ENCODE measurements at regions not wholly inside any gene's neighbourhood (a gene's known extent, or its start where the extent isn't known, plus 50 kb on each side); places are given as distances from the start of the nearest gene placed in this dataset.
"Not testable (repeated sequence)": the region's sequence is repeated elsewhere in the genome, so short reads cannot be mapped to it uniquely, and the experiment has no call there.

GRCh38 chr6:156191895-156192294 lies 585.3 kb upstream of the ARID1B start:
- Histone ChIP-seq H3K27me3 (ENCODE audit: insufficient read depth, low read length) (no peaks in the 10 kb centered on the region), H3K9me3 (ENCODE audit: control insufficient read depth in 1 of 2, insufficient read depth in 1 of 2, low read depth in 1 of 2, low read length in 2 of 2) (no peaks in the 10 kb centered on the region), H3K27ac (ENCODE audit: low read depth, low read length) (no peak overlapping the region), H3K4me1 (ENCODE audit: control insufficient read depth in 1 of 2, insufficient read depth in 2 of 2, low read length in 2 of 2) (no peaks in the 10 kb centered on the region), H4K20me1 (ENCODE audit: insufficient read depth) (no peaks in the 10 kb centered on the region; the same call in 1 of the 2 replicates), H3K4me3 (replicated peaks in 1 of 2; ENCODE audit: low read depth in 1 of 2, low read length in 2 of 2) (no peak overlapping the region), H3K36me3 (ENCODE audit: control insufficient read depth in 1 of 2, insufficient read depth in 2 of 2, low read length in 2 of 2) (no peaks in the 10 kb centered on the region), H3K9ac (ENCODE audit: low read length) (no peak overlapping the region), H3K9me2 (ENCODE audit: insufficient read depth) (no peaks in the 10 kb centered on the region), H3K4me2 (ENCODE audit: low read length) (no peak overlapping the region), H3K79me2 (ENCODE audit: insufficient read depth, low read length) (no peaks in the 10 kb centered on the region), H2AFZ (ENCODE audit: low read depth, low read length, poor library complexity, severe bottlenecking) (no peak overlapping the region)
- ChIA-PET CTCF (no interaction called here), POLR2A (no interaction called here), RAD21 (ENCODE audit: low non-redundant PET in 1 of 2, low total read pairs in 2 of 2, uncharacterized antibody in 2 of 2, unreplicated experiment in 2 of 2) (no interaction called here)
- BruUV-seq (replicated peaks): no TSS peak
- intact Hi-C loops (cut with micrococcal nuclease): no loop called here
- TF ChIP-seq SRF (IDR thresholded peaks at IDR 0.05; ENCODE audit: low read depth) (no peak), TCF7L2 (IDR thresholded peaks at IDR 0.05; ENCODE audit: borderline replicate concordance, extremely low read depth, insufficient read depth, insufficient read length) (no peak), ELF1 (IDR thresholded peaks at IDR 0.05; ENCODE audit: borderline replicate concordance, low read depth) (no peak), ZFX (IDR thresholded peaks at IDR 0.05) (no peak), JUND (IDR thresholded peaks at IDR 0.05) (no peak), ZBTB33 (IDR thresholded peaks at IDR 0.05; ENCODE audit: extremely low read depth, insufficient replicate concordance, low read length) (no peak)
- DNase-seq (ENCODE audit: low read depth, low spot score): no peak
- no peak for ATAC-seq

DNA sequence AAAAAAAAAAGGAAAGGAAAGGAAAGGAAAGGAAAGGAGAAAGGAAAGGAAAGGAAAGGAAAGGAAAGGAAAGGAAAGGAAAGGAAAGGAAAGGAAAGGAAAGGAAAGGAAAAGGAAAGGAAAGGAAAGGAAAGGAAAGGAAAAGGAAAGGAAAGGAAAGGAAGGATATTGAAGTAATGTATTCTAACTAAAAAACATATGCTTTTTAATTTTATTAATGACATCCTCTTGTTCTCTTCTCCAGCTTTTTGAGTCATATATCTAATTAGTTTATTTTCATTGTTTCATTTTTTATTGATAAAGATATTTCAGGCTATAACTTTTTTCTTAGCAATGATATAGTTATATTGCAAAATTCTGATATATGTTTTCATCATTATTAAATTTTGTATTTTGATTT lies 585.8 kb upstream of the ARID1B start:
- intact Hi-C loops (cut with micrococcal nuclease); ATAC-seq; H3K9ac ChIP-seq (ENCODE audit: low read length); H3K27ac ChIP-seq (ENCODE audit: low read depth, low read length); H3K27me3 ChIP-seq (ENCODE audit: insufficient read depth, low read length); H3K9me2 ChIP-seq (ENCODE audit: insufficient read depth); H3K9me3 ChIP-seq (ENCODE audit: control insufficient read depth in 1 of 2, insufficient read depth in 1 of 2, low read depth in 1 of 2, low read length in 2 of 2); POLR2A ChIA-PET; H4K20me1 ChIP-seq (ENCODE audit: insufficient read depth); H3K79me2 ChIP-seq (ENCODE audit: insufficient read depth, low read length); H3K4me2 ChIP-seq (ENCODE audit: low read length); CTCF ChIA-PET; DNase-seq (ENCODE audit: low read depth, low spot score); H3K36me3 ChIP-seq (ENCODE audit: control insufficient read depth in 1 of 2, insufficient read depth in 2 of 2, low read length in 2 of 2); H3K4me1 ChIP-seq (ENCODE audit: control insufficient read depth in 1 of 2, insufficient read depth in 2 of 2, low read length in 2 of 2); H2AFZ ChIP-seq (ENCODE audit: low read depth, low read length, poor library complexity, severe bottlenecking); RAD21 ChIA-PET (ENCODE audit: low non-redundant PET in 1 of 2, low total read pairs in 2 of 2, uncharacterized antibody in 2 of 2, unreplicated experiment in 2 of 2); H3K4me3 ChIP-seq (replicated peaks in 1 of 2; ENCODE audit: low read depth in 1 of 2, low read length in 2 of 2); BruUV-seq (replicated peaks): not testable (repeated sequence)
